ENCODE measurements at regions not wholly inside any gene's neighbourhood (a gene's known extent, or its start where the extent isn't known, plus 50 kb on each side); places are given as distances from the start of the nearest gene placed in this dataset.

GRCh38 chr9:106443520-106443919 is 419.4 kb upstream of the ZNF462 start:
- TF ChIP-seq, protein P1, sequence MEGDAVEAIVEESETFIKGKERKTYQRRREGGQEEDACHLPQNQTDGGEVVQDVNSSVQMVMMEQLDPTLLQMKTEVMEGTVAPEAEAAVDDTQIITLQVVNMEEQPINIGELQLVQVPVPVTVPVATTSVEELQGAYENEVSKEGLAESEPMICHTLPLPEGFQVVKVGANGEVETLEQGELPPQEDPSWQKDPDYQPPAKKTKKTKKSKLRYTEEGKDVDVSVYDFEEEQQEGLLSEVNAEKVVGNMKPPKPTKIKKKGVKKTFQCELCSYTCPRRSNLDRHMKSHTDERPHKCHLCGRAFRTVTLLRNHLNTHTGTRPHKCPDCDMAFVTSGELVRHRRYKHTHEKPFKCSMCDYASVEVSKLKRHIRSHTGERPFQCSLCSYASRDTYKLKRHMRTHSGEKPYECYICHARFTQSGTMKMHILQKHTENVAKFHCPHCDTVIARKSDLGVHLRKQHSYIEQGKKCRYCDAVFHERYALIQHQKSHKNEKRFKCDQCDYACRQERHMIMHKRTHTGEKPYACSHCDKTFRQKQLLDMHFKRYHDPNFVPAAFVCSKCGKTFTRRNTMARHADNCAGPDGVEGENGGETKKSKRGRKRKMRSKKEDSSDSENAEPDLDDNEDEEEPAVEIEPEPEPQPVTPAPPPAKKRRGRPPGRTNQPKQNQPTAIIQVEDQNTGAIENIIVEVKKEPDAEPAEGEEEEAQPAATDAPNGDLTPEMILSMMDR (IDR thresholded peaks at IDR 0.05): no peak
- DNase-seq (no peak), ATAC-seq (no peak)
- intact Hi-C loops (cut with DNase I, micrococcal nuclease): no loop called here
- Histone ChIP-seq H3K4me3 (no peak overlapping the region), H3K36me3 (ENCODE audit: low read depth) (no peaks in the 10 kb centered on the region), H3K9me3 (no peaks in the 10 kb centered on the region), H3K4me1 (ENCODE audit: low read depth) (no peaks in the 10 kb centered on the region)

- no peaks in the 10 kb centered on the region for H3K36me3 ChIP-seq (ENCODE audit: low read depth)
- intact Hi-C loops (cut with DNase I, micrococcal nuclease): no loop called here
- TF ChIP-seq, protein P1 (IDR thresholded peaks at IDR 0.05): no peak
- H3K9me3 ChIP-seq: no peaks in the 10 kb centered on the region
- ATAC-seq (no peak), DNase-seq (no peak)
- H3K4me3 ChIP-seq: no peak overlapping the region
- no peaks in the 10 kb centered on the region for H3K4me1 ChIP-seq (ENCODE audit: low read depth)
These were observed 417.9 kb upstream of the ZNF462 start for GRCh38 chr9:106445107-106445506.

DNA sequence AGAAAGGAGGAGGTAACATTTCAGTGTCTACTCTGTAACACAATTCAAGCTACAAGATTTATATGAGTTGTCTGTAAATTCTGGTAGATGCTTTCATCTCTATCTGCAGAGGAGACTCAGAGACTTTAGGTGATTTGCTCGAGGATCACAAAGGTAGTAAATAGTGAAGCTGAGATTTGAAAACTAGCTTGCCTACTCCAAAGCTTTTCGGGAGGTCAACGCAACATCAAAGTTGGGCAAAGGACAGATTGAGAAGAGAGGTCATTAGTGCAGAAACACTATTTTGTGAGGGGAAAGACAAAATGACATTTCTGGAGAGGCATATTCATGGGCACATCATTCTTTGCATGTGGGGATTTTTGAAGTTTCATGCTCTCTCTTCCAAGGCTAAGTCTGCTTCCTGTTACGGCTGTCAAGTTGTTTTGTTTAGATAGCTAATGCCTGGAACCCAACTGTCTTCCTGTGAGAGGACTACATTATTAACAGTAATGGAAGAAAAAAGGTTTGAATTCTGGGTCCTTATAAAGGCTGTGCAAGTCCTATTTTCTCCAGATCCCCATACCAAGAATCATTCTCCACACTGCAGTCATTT is 413.5 kb upstream of the ZNF462 start:
- TF ChIP-seq, protein P1 (IDR thresholded peaks at IDR 0.05): no peak
- no peak for DNase-seq
- no peaks in the 10 kb centered on the region for H3K36me3 ChIP-seq (ENCODE audit: low read depth)
- no peak overlapping the region for H3K4me3 ChIP-seq
- intact Hi-C loops (cut with DNase I, micrococcal nuclease): no loop called here
- no peaks in the 10 kb centered on the region for H3K4me1 ChIP-seq (ENCODE audit: low read depth)
- H3K9me3 ChIP-seq: no peaks in the 10 kb centered on the region
- ATAC-seq: no peak

DNA sequence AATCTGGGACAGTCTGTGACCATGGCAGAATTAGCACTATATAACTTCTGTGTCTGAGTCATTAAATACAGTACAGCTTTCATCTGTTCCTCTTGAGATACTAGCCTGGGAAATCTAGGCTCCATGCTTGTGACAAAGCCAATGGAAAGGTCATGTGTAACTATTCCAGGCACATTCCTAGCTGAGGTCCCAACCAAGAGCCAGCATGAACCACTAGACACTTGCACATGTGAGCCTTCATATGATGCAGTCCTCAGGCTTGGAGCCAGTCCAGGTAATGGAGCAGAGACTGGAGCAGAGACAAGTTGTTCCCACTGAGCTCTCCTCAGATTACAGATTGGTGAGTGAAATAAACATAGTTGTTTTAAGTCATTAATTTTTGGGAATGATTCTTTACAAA is 412.4 kb upstream of the ZNF462 start:
- no peak for DNase-seq
- intact Hi-C loops (cut with DNase I, micrococcal nuclease): no loop called here

DNA sequence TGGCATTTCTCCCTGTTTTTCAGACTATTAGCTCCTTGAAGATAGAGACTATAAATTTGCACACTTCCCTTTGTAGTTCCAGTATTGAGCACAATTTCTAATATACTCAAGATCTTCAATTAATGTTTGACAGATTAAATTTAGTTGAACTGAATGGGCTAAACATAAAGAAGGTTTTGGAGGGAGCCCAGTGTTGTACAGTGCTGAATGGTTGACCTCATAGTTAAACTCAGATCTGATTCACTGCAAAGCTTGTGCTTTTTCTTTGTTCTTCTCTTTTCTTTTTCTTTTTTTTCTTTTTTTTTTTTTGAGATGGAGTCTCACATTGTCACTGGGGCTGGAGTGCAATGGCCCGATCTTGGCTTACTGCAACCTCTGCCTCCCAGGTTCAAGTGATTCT is 411.7 kb upstream of the ZNF462 start:
- intact Hi-C loops (cut with DNase I, micrococcal nuclease): no loop called here
- TF ChIP-seq, protein P1 (IDR thresholded peaks at IDR 0.05): no peak
- Histone ChIP-seq H3K9me3 (no peaks in the 10 kb centered on the region), H3K36me3 (ENCODE audit: low read depth) (no peaks in the 10 kb centered on the region), H3K4me1 (ENCODE audit: low read depth) (no peaks in the 10 kb centered on the region), H3K4me3 (no peak overlapping the region)
- DNase-seq: no peak
- no peak for ATAC-seq

More for the DNA sequence above, 412.4 kb upstream of the ZNF462 start:
- no peak overlapping the region for H3K4me3 ChIP-seq
- H3K4me1 ChIP-seq (ENCODE audit: low read depth): no peaks in the 10 kb centered on the region
- TF ChIP-seq, protein P1 (IDR thresholded peaks at IDR 0.05): no peak
- no peaks in the 10 kb centered on the region for H3K36me3 ChIP-seq (ENCODE audit: low read depth)
- no peak for ATAC-seq
- H3K9me3 ChIP-seq: no peaks in the 10 kb centered on the region

DNA sequence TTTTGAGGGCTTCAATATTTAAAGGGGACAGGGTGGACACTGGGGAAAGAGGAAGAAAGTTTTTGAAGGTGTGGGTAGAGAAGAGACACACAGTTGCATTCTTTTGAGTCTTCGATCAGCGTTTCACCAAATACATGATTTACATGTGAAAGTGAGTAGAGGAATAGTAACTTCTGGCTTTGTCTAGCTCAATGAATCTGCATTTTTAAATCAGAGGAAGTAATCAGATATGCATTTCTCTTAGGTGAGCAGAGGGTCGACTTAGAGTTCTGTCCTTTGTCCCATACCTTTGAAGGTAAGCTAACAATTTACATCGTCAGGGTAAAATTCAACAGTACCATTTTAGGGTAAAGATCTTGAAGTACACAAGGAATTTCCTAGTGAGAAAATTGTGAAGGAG is 406.4 kb upstream of the ZNF462 start:
- H3K36me3 ChIP-seq (ENCODE audit: low read depth): no peaks in the 10 kb centered on the region
- H3K4me1 ChIP-seq (ENCODE audit: low read depth): no peaks in the 10 kb centered on the region
- H3K4me3 ChIP-seq: no peak overlapping the region
- intact Hi-C loops (cut with DNase I, micrococcal nuclease): no loop called here
- DNase-seq: no peak
- TF ChIP-seq, protein P1 (IDR thresholded peaks at IDR 0.05): no peak
- no peak for ATAC-seq
- H3K9me3 ChIP-seq: peaks cover 2% of the 10 kb centered on the region
